Neural progenitor cell (in vitro differentiated cells): ENCODE measurements at regions not wholly inside any gene's neighbourhood (a gene's known extent, or its start where the extent isn't known, plus 50 kb on each side); places are given as distances from the start of the nearest gene placed in this dataset.

Source experiments
- DNase-seq: peaks from one replicate; pipeline ENCODE4 v3.0.0-alpha.2; 2016; ENCODE audit warnings: low spot score
- H2AFZ ChIP-seq: fragments of 200-600 bp; sonication (generic); replicated peaks from 2 replicates; pipeline ENCODE4 v1.6.1; 2016; ENCODE audit warnings: antibody characterized with exemption
- H3F3A ChIP-seq: fragments of 200-600 bp; sonication (generic); 2 replicates; pipeline ENCODE4 v1.6.1; 2016; ENCODE audit warnings: antibody characterized with exemption, low read depth
- H3K27ac ChIP-seq: fragments of 200-600 bp; sonication (generic); 2 replicates; pipeline ENCODE4 v1.5.1; 2016; ENCODE audit warnings: mild to moderate bottlenecking
- H3K27me3 ChIP-seq: fragments of 200-600 bp; sonication (generic); 2 replicates; pipeline ENCODE4 v1.6.1; 2016; ENCODE audit warnings: mild to moderate bottlenecking, moderate library complexity
- H3K36me3 ChIP-seq: fragments of 200-600 bp; sonication (generic); 2 replicates; pipeline ENCODE4 v1.5.1; 2016
- H3K4me1 ChIP-seq: fragments of 200-600 bp; sonication (generic); 2 replicates; pipeline ENCODE4 v1.6.1; 2016; ENCODE audit warnings: mixed run types
- H3K4me2 ChIP-seq: fragments of 200-600 bp; sonication (generic); 2 replicates; pipeline ENCODE4 v1.6.1; 2016
- H3K4me3 ChIP-seq: fragments of 200-600 bp; sonication (generic); 2 replicates; pipeline ENCODE4 v1.5.1; 2016
- H3K79me2 ChIP-seq: fragments of 200-600 bp; sonication (generic); 2 replicates; pipeline ENCODE4 v1.6.1; 2016; ENCODE audit warnings: low read depth
- H3K9ac ChIP-seq: fragments of 200-600 bp; sonication (generic); 2 replicates; pipeline ENCODE4 v1.6.1; 2016
- H3K9me3 ChIP-seq: fragments of 200-600 bp; sonication (generic); 2 replicates; pipeline ENCODE4 v1.5.1; 2016; ENCODE audit warnings: low read depth
- H4K20me1 ChIP-seq: fragments of 200-600 bp; sonication (generic); 2 replicates; pipeline ENCODE4 v1.6.1; 2016; ENCODE audit warnings: low read depth
- H3K27ac Mint-ChIP-seq: 3 replicates; pipeline ENCODE4 v1.8.0; 2021; ENCODE audit warnings: mixed read lengths
- H3K27me3 Mint-ChIP-seq: 2 replicates; pipeline ENCODE4 v1.8.0; 2022; ENCODE audit warnings: low read depth, mild to moderate bottlenecking, inconsistent platforms, moderate library complexity, mixed read lengths; ENCODE audit not compliant: insufficient read depth
- H3K36me3 Mint-ChIP-seq: 3 replicates; pipeline ENCODE4 v1.8.0; 2021; ENCODE audit warnings: mixed read lengths
- H3K4me1 Mint-ChIP-seq: 3 replicates; pipeline ENCODE4 v1.8.0; 2021; ENCODE audit warnings: mixed read lengths
- H3K4me3 Mint-ChIP-seq: 3 replicates; pipeline ENCODE4 v1.8.0; 2021; ENCODE audit warnings: mild to moderate bottlenecking, moderate library complexity, mixed read lengths
- H3K9me3 Mint-ChIP-seq: 3 replicates; pipeline ENCODE4 v1.8.0; 2020; ENCODE audit warnings: mixed read lengths
- EZH2 ChIP-seq: fragments of 200-600 bp; sonication (generic); IDR thresholded peaks from 2 replicates; pipeline ENCODE4 v1.6.1; 2017; ENCODE audit warnings: antibody characterized with exemption, mild to moderate bottlenecking, moderate library complexity
- EZH2phosphoT487 ChIP-seq: fragments of 200-600 bp; sonication (generic); IDR thresholded peaks from 2 replicates; pipeline ENCODE4 v1.6.1; 2017; ENCODE audit warnings: antibody characterized with exemption
- TF ChIP-seq, protein P1 (sequence below): fragments of 200-600 bp; sonication (generic); IDR thresholded peaks from 2 replicates; pipeline ENCODE4 v1.5.1; 2017; ENCODE audit warnings: antibody characterized with exemption, mild to moderate bottlenecking

DNA sequence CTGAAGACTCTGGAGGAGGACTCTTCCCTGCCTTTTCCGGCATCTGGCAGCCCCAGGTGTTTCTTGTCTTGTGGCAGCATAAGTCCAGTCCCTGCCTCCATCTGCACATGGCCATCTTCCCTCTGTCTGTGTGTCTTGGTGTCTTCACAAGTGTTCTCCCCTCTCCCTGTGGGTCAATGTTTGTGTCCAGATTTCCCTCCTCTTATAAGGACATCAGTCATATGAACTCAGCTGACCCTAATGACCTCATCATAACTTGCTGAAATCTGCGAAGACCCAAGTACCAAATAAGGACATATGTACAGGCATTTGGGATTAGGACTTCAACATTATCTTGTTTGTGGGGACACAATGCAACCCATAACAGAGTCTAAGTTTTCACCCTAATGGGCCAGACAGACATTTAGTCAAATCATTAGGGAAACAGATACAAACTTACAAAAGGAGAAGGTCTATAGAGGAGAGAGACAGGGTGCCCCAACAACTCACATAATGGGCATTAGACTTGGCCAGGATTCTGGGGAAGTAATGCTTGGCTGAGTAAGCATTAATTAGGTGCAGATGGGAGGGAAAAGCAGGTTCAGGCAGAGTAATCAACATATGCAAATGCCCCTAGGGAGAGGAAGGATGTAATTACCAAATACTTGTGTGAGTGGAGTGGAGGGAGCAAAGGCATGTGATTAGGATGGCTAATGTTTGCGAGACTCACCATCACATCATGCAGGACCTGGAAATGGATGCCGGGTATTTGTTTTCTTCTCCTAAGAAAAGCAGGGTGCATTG is 372.8 kb upstream of the TBL1XR1 start:
- Histone ChIP-seq H3K27me3 (no peaks in the 10 kb centered on the region), H3K9ac (no peak overlapping the region), H3K4me1 (peaks cover 3% of the 10 kb centered on the region), H3F3A (no peaks in the 10 kb centered on the region), H3K79me2 (no peaks in the 10 kb centered on the region), H3K4me2 (no peak overlapping the region), H3K27ac (no peak overlapping the region), H2AFZ (no peak overlapping the region), H3K4me3 (no peak overlapping the region), H3K9me3 (no peaks in the 10 kb centered on the region), H3K36me3 (no peaks in the 10 kb centered on the region), H4K20me1 (no peaks in the 10 kb centered on the region)
- Mint-ChIP-seq H3K4me1 (peaks cover 17% of the 10 kb centered on the region), H3K4me3 (no peak overlapping the region), H3K36me3 (no peaks in the 10 kb centered on the region), H3K9me3 (peaks cover 4% of the 10 kb centered on the region), H3K27ac (no peak overlapping the region), H3K27me3 (peaks cover 5% of the 10 kb centered on the region)
- no peak for TF ChIP-seq EZH2phosphoT487
- TF ChIP-seq EZH2 = no peak
- TF ChIP-seq, protein P1, sequence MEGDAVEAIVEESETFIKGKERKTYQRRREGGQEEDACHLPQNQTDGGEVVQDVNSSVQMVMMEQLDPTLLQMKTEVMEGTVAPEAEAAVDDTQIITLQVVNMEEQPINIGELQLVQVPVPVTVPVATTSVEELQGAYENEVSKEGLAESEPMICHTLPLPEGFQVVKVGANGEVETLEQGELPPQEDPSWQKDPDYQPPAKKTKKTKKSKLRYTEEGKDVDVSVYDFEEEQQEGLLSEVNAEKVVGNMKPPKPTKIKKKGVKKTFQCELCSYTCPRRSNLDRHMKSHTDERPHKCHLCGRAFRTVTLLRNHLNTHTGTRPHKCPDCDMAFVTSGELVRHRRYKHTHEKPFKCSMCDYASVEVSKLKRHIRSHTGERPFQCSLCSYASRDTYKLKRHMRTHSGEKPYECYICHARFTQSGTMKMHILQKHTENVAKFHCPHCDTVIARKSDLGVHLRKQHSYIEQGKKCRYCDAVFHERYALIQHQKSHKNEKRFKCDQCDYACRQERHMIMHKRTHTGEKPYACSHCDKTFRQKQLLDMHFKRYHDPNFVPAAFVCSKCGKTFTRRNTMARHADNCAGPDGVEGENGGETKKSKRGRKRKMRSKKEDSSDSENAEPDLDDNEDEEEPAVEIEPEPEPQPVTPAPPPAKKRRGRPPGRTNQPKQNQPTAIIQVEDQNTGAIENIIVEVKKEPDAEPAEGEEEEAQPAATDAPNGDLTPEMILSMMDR = no peak
- DNase-seq = no peak

DNA sequence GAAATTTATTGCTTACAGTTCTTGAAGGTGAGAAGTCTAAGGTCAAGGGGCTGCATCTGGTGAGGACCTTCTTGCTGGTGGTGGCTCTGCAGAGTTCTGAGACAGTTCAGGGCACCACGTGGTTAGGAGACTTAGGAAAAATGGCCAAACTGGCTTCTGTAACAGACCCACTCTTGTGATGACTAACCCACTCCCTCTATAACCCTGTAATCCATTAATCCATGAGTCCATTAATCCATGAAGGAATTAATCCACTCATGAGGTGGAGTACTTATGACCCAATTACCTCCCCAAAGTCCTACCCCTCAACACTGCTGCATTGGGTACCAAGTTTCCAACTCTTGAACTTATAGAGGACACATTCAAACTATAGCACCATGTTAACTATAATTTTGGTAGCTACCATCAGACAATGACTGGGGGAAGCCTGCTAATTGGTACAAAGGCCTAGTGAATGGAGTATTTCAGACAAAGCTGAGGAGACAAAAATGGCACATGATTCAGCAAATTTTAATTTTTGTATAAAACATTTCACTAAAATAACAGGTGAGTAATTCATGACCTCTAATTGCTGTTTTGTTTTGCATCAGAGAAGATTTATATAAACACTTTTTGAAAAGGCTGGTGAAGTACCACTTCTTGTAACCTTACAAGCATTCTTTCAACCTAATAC is 374.1 kb upstream of the TBL1XR1 start:
- Mint-ChIP-seq H3K9me3 (peaks cover 4% of the 10 kb centered on the region), H3K27me3 (peaks cover 5% of the 10 kb centered on the region), H3K36me3 (no peaks in the 10 kb centered on the region), H3K4me1 (peaks cover 19% of the 10 kb centered on the region), H3K27ac (no peak overlapping the region), H3K4me3 (no peak overlapping the region)
- Histone ChIP-seq H3K27me3 (no peaks in the 10 kb centered on the region), H4K20me1 (no peaks in the 10 kb centered on the region), H3K27ac (no peak overlapping the region), H3K9ac (no peak overlapping the region), H2AFZ (peak overlapping the region; percentile 44), H3K79me2 (no peaks in the 10 kb centered on the region), H3K36me3 (no peaks in the 10 kb centered on the region), H3K4me3 (no peak overlapping the region), H3K9me3 (no peaks in the 10 kb centered on the region), H3K4me1 (peaks cover 3% of the 10 kb centered on the region), H3K4me2 (no peak overlapping the region), H3F3A (no peaks in the 10 kb centered on the region)
- no peak for TF ChIP-seq EZH2
- no peak for TF ChIP-seq EZH2phosphoT487
- TF ChIP-seq, protein P1 = no peak
- DNase-seq = no peak

DNA sequence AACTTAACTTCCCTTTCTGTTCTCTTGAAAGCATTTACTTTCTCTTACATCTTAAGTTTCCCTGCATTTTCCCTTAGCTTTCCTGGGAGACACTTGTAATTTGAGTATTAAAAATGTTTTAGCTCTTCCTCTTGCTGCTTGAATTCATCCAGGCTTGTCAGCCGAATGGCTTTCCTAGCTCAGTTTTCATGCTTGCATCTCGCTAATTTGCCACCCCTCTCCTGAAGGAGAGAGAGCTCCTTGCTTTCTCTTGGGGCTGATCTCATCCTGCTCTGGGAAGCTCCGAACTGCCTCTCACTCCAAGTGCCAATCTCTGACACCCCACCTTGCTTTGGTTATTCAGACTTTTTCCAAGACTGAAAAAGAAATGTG is 374.6 kb upstream of the TBL1XR1 start:
- H3K36me3 ChIP-seq = no peaks in the 10 kb centered on the region
- Mint-ChIP-seq H3K27ac (peak overlapping the region; percentile 13), H3K27me3 (peaks cover 4% of the 10 kb centered on the region), H3K4me1 (peaks cover 21% of the 10 kb centered on the region), H3K9me3 (peaks cover 4% of the 10 kb centered on the region), H3K36me3 (no peaks in the 10 kb centered on the region), H3K4me3 (no peak overlapping the region)
- H3K4me2 ChIP-seq = no peak overlapping the region
- no peaks in the 10 kb centered on the region for H3K27me3 ChIP-seq
- peaks cover 3% of the 10 kb centered on the region for H3K4me1 ChIP-seq
- TF ChIP-seq EZH2 = no peak
- no peak for TF ChIP-seq EZH2phosphoT487
- TF ChIP-seq, protein P1 = no peak
- H3K9ac ChIP-seq = no peak overlapping the region
- H3K79me2 ChIP-seq = no peaks in the 10 kb centered on the region
- DNase-seq = no peak
- H3K9me3 ChIP-seq = no peaks in the 10 kb centered on the region
- H4K20me1 ChIP-seq = no peaks in the 10 kb centered on the region
- H3K27ac ChIP-seq = no peak overlapping the region
- peak overlapping the region; percentile 44 for H2AFZ ChIP-seq
- H3F3A ChIP-seq = no peaks in the 10 kb centered on the region
- no peak overlapping the region for H3K4me3 ChIP-seq
